Posterior cingulate gyrus (tissue), 11 donors: ENCODE measurements at regions not wholly inside any gene's neighbourhood (a gene's known extent, or its start where the extent isn't known, plus 50 kb on each side); places are given as distances from the start of the nearest gene placed in this dataset.

ENCODE experiments used
- DNase-seq, 10 donors: peaks; one replicate each; pipeline versions ENCODE4 v3.0.0 to v3.0.0-alpha.2; 2020 to 2021; ENCODE audit warnings: mixed read lengths in 3 of 10
- intact Hi-C: fragments of 100-400 bp; cut with DNase I; formaldehyde crosslinking; loops from one replicate; pipeline ENCODE4 v1.15.1; 2023

DNA sequence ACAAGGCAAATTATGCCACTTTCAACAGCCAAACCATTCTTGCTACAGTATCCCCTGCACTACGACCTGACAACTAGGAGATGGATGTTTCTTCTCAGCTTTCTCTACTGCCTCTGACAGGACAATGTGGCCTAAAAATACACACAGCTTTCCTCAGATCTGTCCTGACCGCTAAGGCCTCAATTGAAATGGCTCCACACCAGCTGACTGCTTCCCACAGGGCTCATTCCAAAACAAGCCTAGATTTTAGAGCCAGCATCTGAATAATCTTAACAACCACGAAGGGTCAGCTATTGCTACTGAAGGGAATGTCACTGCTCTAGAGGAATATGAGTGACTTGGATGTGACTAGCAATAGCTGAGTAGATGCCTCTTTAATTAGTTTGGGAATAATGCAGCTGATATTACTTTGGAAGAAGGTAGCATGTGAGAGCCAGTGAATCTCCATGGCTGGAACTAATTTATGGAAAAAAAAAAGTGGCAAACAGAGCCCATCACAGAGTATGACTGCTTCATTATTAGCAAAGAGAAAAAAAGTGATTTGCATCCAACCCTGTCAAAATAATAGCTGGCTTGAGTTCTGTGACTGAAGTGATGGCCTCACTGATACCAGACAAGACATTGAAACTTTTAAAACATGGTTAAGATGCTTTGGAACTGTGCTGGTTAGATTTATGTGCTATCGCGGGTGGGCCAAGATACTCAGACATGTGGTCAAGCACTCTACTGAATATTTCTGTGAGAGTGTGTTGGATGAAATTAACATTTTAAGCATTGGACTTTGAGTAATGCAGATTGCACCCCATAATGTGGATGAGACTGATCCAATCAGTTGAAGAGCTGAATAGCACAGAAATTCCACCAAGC, 450.2 kb downstream of the NR2F1-AS1 start:
- intact Hi-C loops: no loop called here
- DNase-seq: no peak

GRCh38 chr5:93126634-93127033, 454.4 kb downstream of the NR2F1-AS1 start:
- no peak for DNase-seq
- intact Hi-C loops: no loop called here

- DNase-seq: no peak
- intact Hi-C loops: no loop called here
Observed at GRCh38 chr5:93123127-93123526, 457.9 kb downstream of the NR2F1-AS1 start.

DNA sequence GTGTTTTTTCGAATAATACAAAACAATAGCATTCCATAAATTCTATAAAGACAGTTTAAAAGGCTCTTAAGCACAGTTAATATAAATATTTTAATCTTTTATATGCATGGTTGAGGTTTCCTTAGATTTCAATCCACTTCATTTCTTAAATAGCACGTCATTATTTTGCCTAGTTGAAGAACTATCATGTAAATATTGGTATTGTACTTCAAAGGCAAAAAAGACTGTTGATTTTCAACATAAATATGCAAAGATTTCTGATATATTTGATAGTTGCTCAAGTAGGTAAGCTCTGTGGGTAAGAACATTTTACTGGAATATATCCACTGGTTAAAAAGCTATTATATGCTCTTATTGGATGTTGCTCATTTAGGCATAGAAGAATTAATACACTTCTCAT, 458.6 kb downstream of the NR2F1-AS1 start:
- intact Hi-C loops: no loop called here
- DNase-seq: no peak

DNA sequence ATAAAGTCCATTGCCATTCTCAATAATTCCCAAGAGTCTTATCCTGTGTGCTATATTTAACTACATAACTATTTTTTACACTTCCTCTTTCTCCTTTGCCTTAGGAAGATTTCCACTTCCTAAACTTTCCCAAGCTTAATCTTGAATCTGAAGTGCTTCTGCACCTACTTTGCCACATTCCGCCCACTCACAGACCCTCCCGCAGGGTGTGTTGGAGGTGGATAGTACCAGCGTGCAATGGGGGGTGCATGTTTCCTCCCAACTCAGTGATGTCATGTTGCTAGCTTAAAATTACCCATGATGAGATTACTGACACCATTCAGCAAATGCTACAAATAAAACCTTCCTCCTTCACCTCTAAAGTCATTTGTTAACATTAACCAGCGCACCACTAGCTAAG, 460.2 kb downstream of the NR2F1-AS1 start:
- DNase-seq: peak in 1 of 10 donors; percentile 56
- intact Hi-C loops: no loop called here

GRCh38 chr5:93120051-93120450, 461.0 kb downstream of the NR2F1-AS1 start:
- intact Hi-C loops: no loop called here

GRCh38 chr5:93117751-93118531, 463.1 kb downstream of the NR2F1-AS1 start:
- intact Hi-C loops: no loop called here
- DNase-seq: no peak

More at GRCh38 chr5:93120051-93120450, 461.0 kb downstream of the NR2F1-AS1 start:
- DNase-seq: no peak

DNA sequence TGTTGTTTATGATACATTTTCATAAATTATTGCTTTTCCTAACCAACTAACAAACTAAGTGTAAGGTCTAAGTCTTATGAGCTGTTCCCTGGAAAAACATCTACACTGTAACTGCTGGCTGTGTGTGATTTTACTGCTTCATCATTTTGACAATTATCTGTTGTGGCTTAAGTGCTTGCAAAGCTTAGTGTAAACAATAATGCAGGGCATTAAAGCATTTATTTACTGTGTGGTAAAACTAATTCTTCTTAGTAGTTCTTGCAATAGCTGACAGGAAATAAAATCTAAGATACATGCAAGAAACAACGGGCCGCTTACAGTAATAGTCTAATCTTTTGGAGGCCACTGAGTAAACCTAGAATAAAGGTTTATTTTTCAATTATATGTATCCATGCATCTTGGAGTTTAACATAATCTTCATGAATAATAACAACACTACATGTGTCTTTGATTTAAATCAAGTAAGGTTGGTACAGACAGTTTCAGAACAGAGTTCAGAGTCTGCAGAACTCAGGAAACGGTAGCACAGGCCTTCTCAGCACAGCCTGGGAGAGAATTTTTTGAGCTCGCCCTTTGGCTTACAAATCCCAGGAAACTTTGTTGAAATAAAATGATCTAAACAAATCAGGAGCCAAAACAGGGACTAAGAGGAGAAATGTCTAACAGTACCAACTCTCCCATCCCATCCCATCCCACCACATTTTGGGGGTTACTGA, 473.1 kb downstream of the NR2F1-AS1 start:
- DNase-seq: no peak
- intact Hi-C loops: no loop called here

DNA sequence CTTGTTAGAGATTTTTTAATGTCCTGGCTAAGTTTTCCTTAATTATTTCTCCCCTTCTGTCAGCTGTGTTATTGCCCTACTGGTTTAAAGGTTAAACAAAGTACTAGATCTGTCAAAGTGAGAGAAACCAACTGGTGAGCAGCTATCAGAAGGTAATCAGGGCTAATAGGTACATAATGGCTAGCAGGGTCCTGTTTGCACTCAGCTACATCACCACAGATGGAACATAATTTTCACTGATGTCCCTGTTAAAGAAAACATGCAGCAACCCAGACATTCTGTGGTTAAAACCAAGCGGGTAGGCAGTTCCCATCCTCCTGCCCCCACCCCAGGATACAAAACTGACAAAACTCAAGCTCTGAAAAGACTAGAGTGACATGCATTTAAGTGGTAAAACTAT, 473.9 kb downstream of the NR2F1-AS1 start:
- DNase-seq: no peak
- intact Hi-C loops: no loop called here

DNA sequence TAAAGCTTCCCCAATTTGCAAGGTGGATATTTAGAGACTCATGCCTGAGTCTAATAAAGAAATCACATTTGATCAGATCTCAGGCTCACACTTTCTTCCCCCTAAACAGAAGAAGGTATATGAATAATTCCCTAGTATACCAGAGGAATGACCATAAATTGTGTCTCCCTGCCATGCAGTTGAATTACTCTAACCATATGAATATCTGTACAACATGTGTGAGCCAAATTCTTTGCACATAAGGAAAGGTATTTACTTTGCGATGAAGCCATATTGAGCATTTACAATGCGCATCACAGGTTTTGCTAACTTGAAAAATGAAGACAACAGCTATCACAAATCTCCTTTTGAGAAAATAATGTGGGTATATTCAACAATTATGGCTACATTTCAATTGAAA, 479.4 kb downstream of the NR2F1-AS1 start:
- intact Hi-C loops: no loop called here
- no peak for DNase-seq

- intact Hi-C loops: no loop called here
- DNase-seq: no peak
Observed at GRCh38 chr5:93100976-93101375, 480.0 kb downstream of the NR2F1-AS1 start.

DNA sequence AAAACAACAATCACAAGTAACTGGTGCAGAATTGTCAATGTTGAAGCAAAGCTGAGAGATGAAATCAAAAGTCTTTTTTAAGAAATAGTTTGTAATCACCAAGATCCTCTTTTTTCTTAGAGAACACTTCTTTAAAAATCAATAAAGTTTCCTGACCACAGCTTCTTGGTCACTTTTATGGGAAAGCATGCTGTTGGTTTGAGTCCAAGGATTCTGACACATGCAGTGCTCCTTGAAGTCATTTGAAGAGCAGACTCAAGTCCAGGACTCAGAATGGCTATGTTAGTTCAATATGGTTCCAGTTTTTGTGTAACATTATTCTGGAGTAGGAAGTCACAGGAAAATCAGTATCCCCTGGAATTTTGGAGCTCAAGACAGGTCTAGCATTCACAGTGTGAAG, 480.6 kb downstream of the NR2F1-AS1 start:
- intact Hi-C loops: no loop called here

GRCh38 chr5:93099902-93100347, 481.1 kb downstream of the NR2F1-AS1 start:
- intact Hi-C loops: no loop called here
- no peak for DNase-seq

More for the DNA sequence above, 480.6 kb downstream of the NR2F1-AS1 start:
- DNase-seq: no peak

- intact Hi-C loops: no loop called here
- no peak for DNase-seq
Observed at GRCh38 chr5:93096561-93096960, 484.5 kb downstream of the NR2F1-AS1 start.

- intact Hi-C loops: no loop called here
- DNase-seq: no peak
Observed at GRCh38 chr5:93092349-93093105, 488.5 kb downstream of the NR2F1-AS1 start.

DNA sequence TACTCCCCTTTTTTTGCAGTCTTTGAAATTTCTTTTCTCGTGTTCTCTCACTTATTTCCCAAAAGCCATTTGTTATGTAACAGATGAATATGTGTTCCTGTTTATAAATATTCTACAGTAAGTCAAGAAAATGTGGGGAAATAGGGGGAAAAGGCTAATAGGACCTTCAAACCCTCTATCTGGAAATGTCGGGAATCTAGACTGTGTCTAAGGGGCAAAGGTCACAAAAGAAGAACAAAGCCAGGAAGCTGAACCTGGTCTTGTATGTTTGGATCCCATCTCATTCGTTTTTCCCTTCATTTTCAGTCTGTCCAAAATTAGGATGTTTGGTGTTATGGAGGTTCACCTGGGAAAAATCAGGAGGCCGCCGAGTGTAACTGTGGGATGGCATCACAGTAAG, 490.3 kb downstream of the NR2F1-AS1 start:
- DNase-seq: no peak
- intact Hi-C loops: no loop called here

DNA sequence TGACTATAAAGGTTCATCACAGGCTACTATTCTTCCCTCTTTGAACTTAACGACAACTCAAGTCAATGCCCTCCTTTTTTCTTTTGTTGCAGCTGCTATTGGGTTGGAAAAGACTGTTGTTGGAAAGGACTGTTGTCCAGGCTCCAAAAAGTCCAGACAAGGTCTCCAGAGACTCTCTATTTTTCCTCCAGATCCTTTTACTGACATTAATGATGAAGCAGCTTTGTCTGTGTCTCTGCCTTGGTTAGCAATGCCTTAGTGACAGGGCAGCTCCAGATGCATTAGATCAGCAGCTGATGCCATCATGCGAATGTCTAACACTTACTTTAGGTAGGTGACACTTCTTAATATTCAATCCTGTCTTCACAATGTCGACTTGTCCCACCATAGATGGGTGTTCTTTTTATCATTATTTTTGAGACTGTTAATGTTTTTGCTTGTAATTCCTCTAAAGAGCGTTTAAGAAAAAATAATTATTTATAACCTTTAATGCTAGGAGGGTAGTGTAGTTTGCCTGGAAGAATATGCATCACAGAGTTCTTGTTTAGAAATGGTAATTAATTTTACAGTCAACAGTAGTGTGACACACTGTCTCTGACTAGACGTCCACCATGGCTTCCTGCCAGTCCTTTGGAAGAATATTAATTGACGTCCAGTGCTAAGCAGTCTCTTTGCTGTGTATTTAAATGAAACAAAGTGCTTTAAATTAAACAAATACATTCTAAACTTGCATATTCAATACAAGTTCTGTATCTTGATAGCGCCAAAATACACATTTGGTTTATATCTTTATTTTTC, 492.2 kb downstream of the NR2F1-AS1 start:
- no peak for DNase-seq
- intact Hi-C loops: no loop called here

DNA sequence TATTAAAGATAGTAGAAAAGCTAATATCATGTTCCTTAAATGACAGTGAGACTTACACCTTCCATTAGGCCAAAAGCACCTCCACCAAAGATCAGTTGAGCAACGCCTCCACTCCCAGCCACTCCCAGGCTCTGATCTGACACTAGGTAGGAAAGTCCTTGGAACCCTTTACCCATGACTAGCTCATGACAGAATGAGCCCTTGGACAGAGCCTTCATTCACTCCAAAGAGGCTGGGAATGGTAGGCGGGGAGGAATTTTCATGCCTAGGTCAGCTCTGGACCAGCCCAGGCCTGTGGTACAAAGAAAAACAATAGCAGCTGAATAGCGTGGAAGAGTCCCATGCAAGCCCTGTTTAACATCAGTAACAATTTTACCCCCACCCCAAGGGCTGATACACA, 493.7 kb downstream of the NR2F1-AS1 start:
- DNase-seq: no peak
- intact Hi-C loops: no loop called here

DNA sequence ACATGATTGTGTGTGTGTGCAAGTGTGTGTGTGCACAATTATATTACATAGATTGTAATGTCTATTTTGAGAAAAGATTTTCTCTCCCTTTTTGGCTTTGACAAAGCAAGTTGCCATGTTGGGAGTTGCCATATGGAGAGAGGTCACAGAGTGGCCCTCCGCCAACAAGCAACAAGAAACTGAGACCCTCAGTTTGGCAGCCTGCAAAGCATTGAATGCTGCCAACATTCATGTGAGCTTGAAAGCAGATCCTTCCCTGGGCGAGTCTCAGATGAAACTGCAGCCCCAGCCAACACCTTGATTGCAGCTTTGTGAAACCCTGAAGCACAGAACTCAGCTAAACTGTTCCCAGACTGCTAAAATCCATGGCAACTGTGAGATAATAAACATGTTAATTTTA, 498.0 kb downstream of the NR2F1-AS1 start:
- intact Hi-C loops: no loop called here
- no peak for DNase-seq
